HG02840 (cell line): ENCODE measurements at regions not wholly inside any gene's neighbourhood (a gene's known extent, or its start where the extent isn't known, plus 50 kb on each side); places are given as distances from the start of the nearest gene placed in this dataset.

ENCODE experiments used
- ATAC-seq: cut with Tn5 transposase; IDR thresholded peaks from one replicate; pipeline ENCODE4 v1.9.1; 2021; ENCODE audit warnings: mild to moderate bottlenecking, moderate library complexity, moderate number of reproducible peaks; ENCODE audit not compliant: unreplicated experiment, low FRiP score

DNA sequence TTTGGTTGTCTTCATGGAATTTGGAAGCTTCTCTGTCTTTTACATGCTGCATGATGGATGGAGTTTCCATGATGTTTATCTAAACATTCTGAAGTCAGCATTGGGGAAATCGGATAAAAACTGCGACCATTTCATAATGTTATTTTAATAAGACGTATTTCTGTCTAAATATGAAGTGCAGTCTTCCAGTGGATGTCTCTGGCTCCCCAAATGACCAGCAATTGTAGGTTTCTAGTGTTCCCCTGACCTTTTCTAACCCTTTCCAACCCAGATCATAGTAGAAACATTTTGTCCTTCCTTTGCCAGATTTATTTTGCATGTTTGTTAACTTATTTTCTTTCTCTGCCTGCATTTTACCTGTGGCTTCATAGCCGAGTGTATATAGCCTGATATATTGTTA lies 559.3 kb downstream of the ADCYAP1 start:
- no peak for ATAC-seq

DNA sequence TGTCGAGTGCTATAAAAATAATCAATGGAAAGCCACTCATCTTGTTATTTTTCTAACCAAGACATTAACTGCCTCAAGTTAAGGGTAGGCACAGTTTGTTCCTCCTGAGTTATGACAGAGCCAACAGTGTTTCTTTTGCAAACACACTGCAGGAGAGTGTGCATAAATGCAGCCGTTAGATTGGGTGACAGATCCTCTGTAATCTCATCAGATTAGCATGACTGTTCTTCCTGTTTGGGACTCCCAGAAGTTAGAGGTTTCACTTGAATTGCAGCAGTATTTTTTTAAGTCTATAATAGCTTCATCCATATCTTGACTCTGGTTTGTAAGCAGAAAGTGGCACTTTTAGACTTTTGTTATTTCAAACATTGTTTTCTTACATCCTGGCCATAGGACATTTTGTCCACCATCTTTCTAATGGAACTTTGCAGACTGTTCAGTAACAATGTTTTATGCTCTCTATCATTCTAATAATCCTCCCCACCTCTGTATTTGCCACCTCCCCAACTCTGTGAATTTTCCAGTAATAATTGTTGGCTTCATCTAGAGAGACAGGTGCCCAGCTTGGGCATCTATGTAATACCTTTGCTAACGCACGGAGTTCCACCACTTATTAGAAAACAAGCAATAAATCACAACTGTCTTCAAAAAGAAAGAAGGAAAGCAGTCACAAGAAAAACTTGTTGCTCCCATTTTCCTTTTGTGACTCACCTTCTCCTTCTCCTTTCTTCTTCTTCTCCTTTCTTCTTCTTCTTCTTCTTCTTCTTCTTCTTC lies 560.0 kb downstream of the ADCYAP1 start:
- ATAC-seq = no peak

DNA sequence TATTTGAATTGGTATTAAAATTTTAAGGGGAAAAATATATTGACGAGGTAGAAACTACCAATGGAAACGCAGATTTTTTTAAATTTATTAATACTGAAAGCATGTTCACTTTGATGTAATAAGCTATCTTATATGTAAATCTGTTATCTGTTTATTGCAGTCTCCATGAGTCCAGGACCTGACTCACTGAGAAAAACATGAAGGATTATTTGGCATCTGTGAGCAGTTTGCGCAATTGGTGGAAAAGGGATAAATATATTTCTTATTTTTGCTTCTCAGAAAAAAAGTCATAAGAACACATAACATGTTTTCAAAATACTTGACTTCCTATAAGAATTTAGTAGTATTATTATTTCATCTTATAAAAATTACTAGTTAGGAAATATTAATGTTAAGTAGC lies 561.4 kb downstream of the ADCYAP1 start:
- ATAC-seq = no peak

DNA sequence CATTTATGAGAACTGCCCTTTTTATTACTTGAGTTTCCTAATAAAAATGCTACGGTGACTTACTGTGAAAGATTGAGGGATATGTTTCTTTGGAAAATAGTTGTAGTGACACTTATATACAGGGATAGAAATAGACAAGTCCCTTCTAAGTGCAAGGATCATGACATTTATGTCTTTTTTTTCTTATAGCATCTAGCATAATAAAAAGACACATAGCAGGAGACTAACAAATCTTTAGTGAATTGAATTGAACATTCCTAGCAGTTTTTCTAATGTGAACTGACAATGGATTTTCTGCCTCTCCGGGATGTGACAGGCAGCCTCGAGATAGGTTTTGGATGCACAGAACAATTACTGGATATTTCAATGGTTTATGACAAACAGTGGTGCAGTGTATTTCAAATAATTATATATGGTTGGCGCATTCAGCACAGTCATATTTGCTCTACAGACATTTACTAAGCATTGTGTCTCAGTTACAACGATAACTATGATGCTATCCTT lies 562.8 kb downstream of the ADCYAP1 start:
- no peak for ATAC-seq

DNA sequence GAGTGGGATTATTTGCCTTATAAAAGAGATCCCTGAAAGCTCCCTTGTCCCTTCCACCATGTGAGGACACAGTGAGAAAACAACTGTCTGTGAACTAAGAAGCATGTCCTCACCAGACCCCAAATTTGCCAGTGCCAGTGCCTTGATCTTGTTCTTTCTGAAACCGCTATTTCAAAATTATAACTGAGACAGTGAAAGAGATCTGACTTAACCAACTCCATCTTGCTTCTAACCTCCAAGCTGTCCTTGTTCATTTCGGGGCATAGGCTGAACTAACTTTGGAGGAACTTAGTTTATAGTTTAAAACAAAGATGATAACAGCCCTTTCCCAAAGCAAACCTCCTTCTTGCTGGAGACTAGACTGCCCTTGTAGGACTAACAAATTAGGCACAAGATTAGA lies 563.9 kb downstream of the ADCYAP1 start:
- no peak for ATAC-seq

DNA sequence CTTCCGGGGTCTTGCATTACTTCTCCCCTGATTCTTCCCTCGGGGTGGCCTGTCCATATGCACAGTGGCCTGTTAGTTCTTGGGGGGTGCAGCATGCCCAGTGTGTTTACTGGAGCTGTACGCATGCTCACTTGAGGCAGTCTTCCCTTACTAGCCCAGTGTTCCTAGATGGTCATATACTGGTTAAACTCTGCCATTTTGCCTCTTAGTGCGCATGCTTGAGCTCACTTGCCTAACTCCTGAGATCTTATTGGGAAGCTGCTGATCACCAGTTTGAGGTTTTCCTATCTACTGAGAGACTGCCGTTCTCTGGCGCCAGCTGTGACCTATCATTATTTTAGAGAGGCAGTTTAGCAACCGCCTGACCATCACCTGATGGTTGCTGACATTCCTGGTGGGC lies 571.2 kb downstream of the ADCYAP1 start:
- ATAC-seq = no peak

DNA sequence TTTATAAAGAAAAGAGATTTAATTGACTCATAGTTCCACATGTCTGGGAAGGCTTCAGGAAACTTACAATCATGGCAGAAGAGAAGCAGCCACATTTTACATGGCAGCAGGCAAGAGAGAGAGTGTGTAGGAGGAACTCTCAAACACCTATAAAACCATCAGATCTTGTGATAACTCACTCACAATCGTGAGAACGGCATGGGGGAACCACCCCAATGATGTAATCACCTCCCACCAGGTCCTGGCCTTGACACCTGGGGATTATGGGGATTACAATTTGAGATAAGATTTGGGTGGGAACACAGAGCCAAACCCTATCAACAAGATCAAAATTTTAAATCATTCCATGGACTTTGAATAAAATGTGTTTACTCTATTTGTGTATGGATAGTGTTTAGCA lies 575.6 kb downstream of the ADCYAP1 start:
- ATAC-seq = no peak

DNA sequence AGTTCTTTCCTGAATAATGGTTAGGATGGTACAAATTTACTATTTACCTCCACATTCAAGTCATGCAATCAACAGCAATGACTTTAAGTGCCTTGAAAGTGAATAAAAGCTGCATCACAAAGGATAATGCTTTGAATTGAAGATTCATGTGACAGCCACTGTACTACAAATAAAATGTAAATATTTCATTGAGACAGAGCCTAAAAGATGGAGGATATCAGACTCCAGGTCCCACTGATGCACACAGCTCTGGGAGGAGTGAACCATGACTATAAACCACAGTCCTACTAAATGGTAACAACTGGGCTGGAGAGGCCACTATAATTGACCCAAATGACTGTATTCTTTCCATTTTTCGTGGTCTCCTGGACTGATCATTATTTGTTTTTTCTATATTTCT lies 576.9 kb downstream of the ADCYAP1 start:
- ATAC-seq = no peak

DNA sequence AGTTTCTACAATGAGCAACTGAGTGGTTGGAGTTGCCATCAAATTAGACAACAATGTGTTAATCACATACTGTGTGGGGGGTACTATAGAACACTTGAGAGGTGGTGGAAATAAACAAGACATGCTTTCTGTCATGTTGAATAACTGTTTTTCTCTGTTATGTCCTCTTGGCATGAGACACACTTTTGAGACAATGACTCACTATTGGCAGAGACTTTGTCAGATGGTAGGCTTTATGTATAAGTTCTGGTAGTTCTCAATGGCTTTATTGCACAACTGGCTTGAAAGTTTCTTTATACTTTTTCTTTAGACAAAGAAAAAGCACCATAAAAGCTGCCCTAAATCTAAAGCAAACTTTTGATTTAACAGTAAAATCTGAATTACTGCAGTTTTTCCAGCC lies 578.7 kb downstream of the ADCYAP1 start:
- ATAC-seq = no peak

DNA sequence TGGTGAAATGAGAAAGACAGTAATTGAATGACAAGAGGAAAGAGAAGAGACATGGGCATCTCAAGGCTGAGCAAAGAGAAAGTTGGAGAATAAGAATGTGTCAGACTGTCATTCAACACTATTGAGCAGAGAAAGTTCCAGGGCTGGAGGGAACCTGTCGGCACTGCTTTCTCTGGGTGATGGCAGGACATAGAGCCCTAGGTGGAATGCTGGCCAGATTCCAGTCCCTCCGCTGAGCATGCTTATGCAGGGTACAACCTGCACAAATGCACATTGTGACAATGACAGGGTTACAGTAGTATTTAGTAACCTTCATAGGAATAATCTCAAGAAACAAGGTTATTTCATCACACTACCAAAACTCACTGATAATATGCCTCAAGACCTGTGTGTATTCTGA lies 582.8 kb downstream of the ADCYAP1 start:
- no peak for ATAC-seq

DNA sequence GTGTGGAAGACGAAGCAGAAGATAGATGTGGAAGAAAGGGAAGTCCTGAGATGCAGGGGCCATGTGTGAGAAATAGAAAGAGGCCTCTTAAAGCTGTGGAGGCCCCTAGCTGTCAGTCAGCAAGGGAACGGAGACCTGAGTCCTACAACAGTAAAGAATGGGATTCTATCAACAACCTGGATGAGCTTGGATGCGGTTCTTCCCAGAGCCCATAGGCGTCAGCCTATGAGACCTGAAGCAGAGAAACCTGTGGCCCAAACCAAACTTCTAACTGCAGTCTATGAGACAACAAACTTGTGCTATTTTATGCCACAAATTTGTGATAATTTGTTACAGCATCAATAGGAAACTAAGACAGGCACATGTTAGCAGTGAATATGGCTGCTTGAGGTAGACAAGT lies 583.7 kb downstream of the ADCYAP1 start:
- ATAC-seq = no peak

DNA sequence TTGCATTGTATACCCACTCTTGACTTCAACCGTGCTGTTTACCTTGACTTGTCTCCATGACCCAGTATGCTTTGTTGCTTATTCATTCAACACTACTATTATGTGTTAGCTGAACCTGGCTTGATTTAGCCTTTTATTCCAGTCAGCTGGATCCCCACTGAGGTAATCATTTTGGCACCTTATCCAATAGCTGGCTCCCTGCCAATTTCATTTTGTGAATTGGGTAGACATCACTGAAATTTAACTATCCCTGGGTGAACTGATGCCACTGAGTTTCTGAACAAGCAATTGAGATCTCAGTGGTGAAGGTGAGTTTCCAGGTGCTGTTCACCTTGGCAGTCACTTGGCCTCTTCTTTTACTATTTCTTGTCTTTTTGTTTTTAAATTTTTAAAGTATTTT lies 584.3 kb downstream of the ADCYAP1 start:
- no peak for ATAC-seq

DNA sequence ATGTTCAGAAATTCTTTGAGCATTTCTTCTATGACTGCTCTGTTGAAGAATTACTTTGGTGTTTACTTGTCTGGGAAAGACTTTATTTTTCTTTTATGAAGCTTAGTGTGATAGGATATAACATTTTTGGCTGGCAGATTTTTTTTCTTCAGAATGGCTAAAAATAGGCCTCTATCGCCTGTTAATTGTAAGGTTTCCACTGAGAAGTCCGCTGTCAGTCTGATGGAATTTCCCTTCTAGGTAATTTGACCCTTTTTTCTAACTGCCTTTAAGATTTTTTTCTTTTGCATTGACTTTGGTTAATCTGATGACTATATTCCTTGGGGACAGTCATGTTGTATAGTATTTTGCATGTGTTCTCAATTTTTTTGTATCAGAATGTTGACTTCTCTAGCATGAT lies 590.7 kb downstream of the ADCYAP1 start:
- no peak for ATAC-seq

DNA sequence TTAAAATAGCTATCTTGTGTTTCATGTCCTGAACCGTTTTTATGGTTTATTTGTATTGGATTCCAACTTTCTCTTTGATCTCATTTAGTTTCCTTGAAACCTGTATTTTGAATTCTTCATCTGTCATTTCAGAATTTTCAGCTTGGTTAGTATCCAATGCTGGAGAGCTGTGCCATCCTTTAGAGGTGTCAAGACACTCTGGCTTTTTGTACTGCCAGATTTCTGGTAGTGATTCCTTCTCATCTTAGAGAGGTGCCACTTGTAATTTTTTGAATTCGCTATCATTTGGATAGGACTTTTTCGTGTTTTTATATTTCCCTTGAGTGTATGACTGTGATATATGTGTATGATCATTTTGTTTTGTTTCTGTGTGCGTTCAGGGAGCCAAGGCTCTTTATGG lies 591.4 kb downstream of the ADCYAP1 start:
- no peak for ATAC-seq

DNA sequence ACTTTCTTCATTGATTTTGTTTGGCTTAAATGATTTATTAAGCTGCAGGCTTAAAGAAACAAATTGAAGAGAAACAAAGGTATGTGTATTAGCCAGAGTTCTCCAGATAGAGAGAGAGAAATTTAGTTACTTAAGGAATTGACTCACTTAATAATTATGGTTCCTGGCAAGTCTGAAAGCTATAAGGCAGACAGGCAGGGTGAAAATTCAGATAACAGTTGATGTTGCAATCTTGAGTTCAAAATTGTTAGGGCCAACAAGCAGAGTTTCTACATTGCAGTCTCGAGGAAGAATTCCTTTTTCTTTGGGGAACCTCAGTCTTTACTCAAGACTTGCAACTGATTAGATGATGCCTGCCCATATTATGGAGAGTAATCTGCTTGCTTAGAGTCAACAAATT lies 593.5 kb downstream of the ADCYAP1 start:
- no peak for ATAC-seq

DNA sequence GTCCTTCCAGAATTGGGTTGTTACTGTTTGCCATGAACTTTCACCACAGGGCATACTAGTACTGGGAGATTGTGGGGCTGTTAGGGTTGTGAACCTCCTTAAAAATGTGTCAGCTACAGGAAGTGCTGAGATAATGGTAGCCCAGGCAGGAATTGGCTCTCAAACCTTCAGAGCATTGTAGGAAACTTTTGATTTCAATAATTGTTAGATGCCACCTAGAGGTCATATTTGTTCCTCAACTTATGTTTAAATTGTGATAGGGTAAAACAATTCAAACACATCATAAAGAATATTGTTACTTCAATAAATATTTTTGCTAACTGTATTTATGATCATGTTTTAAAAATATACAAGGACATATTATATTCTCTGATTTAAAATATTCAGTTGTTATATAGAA lies 594.6 kb downstream of the ADCYAP1 start:
- ATAC-seq = no peak

DNA sequence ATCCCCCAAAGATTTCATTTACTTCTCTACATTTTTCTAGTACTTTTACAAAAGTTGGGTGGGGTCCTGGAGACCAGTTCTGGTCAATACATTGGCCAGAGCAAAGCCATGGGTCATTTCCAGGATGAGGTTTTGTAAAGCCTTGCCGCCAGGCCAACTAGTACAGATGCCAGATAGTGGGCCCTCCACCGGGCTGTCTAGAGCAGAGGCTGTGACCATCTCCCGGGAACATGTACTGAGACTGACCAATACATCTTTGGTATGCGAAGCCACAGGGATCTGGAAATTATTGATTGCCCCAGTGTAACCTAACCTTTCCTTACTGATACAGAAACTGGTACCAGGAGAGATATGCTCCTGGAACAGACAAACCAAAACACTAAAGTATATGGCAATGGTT lies 599.2 kb downstream of the ADCYAP1 start:
- no peak for ATAC-seq

DNA sequence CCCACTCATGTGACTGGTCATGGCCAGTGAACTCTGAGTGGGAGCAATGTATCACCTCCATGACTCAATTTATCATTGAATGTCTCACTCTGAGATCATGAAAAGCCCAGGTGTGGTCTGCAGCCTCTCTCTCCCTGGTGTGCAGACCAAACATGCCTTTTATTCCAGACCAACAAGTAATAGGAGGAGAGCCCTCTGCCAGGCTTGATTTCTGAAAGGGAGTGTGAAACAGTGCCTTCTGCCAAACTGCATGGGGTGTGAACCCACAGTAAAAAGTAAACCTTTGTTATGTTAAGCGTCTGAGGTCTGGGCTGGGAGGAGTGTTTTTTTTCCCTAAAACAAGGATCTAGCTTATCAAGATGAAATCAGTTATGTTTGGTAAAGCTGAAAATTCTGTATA lies 601.2 kb downstream of the ADCYAP1 start:
- no peak for ATAC-seq

DNA sequence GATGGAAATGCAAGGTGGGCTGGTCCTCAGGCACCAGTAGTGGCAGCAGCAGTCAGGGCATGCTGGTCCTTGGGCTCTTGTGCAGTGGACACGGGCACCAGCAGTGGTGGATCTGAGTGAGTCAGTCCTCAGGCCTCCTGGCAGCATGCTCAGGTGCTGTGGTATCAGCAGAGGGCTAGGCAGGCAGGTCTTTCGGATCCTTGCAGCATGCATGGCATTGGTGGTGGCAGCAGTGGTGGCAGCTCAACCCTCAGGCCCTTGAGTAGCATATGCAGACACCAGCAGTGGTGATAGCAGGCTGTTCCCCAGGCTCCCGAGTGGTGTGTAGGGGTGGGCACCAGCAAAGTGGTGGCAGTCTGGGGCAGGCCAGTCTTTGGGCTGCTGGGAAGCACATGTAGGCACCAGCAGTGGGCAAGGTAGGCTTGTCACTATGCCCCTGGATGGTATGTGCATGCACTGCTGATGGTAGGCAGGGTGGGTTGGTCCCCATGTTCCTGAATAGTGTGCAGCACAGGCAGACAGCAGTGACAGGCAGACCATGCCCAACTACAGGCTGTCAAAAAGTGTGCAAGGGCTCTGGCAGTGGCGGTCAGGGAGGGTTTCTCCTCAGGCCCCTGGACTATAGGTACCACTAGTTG lies 606.0 kb downstream of the ADCYAP1 start:
- no peak for ATAC-seq

DNA sequence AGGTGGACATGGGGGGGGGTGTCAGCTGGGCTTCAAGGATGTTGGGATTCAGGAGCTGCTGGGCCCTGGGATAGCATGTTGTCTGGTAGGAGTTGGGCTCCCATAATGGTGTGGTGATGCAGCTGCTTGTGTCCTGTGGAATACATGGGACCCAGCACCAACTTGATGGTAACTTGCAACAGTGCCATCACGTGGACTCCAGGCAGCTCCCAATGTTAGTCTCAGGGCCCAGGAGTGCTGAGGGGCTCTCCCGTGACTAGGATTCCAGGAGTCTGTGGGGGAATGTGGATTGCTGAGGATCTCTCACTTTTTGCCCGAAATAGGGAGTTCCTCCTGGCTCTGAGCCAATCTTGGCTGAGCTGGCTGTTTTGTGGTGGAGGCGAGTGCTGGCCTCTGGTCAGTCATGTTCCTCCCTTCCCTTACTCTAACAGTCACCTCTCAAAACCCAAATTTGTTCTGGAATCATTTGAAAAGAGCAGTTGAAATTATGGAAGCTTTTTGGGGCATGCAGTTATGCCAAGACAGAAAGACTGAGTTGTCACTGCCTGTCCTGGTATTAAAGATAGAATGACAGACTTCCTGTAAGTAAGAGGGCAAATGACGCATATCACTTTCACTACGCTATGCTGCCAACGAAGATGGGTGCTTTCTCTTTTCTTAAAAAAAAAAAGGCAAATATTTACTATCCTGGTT lies 607.1 kb downstream of the ADCYAP1 start:
- ATAC-seq = no peak

DNA sequence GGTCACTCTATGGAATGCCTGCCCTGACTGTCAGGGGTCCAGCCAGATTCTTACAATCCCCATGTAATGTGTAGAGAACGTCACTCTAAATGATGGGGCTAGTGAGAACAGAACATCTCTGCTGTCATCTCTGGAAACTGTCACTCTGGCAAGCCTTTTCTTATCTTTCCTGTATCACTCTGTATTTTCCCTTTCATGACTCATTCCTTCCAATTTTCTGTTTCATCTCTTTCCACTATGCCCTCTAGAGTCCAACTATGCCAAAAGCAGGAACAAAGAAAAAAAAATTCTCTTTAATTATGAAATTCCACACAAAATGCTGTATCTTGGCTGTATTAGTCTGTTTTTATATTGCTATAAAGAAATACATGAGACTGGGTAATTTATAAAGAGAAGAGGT lies 608.8 kb downstream of the ADCYAP1 start:
- ATAC-seq = no peak
